H1 (cell line): ENCODE measurements at regions not wholly inside any gene's neighbourhood (a gene's known extent, or its start where the extent isn't known, plus 50 kb on each side); places are given as distances from the start of the nearest gene placed in this dataset.

ENCODE experiments used
- CTCF ChIA-PET: fragments of 300-600 bp; sonication (Branson Sonifier 250); formaldehyde crosslinking; loops from one replicate; lab custom pipeline; 2021; ENCODE audit not compliant: partially characterized antibody; lab: Charles Lee
- POLR2A ChIA-PET: fragments of 300-600 bp; sonication (Branson Sonifier 250); formaldehyde crosslinking; loops from one replicate; lab custom pipeline; 2021; ENCODE audit warnings: inconsistent platforms; ENCODE audit not compliant: partially characterized antibody; lab: Charles Lee
- DNase-seq, 2 experiments: peaks; one replicate each; pipeline versions ENCODE4 v3.0.0 to v3.0.0-alpha.2; 2010 to 2022; ENCODE audit warnings: low spot score in 2 of 2, low read depth in 1 of 2, mixed read lengths in 1 of 2
- FAIRE-seq: peaks from 2 replicates; lab custom pipeline; 2011; peaks lifted over from hg19 to GRCh38; lab: Jason Lieb, UNC
- H2AFZ ChIP-seq: 2 replicates; pipeline ENCODE4 v1.8.1; 2012; ENCODE audit warnings: low read length, inconsistent platforms
- H2AK5ac ChIP-seq: 2 replicates; pipeline ENCODE4 v1.6.1; 2013; ENCODE audit warnings: low read depth, low read length
- H2BK120ac ChIP-seq: replicated peaks from 2 replicates; pipeline ENCODE3; 2013; ENCODE audit warnings: low read depth, low read length, inconsistent platforms
- H2BK12ac ChIP-seq: 2 replicates; pipeline ENCODE4 v1.6.1; 2013; ENCODE audit warnings: low read depth, low read length
- H2BK15ac ChIP-seq: 2 replicates; pipeline ENCODE4 v1.6.1; 2013; ENCODE audit warnings: low read length
- H2BK20ac ChIP-seq: 2 replicates; pipeline ENCODE4 v1.6.1; 2013; ENCODE audit warnings: low read length
- H2BK5ac ChIP-seq: 2 replicates; pipeline ENCODE4 v1.6.1; 2013; ENCODE audit warnings: low read depth, low read length
- H3K14ac ChIP-seq: 2 replicates; pipeline ENCODE4 v1.6.1; 2013; ENCODE audit warnings: inconsistent platforms; ENCODE audit not compliant: insufficient read length
- H3K18ac ChIP-seq: 2 replicates; pipeline ENCODE4 v1.6.1; 2013; ENCODE audit warnings: low read length; ENCODE audit errors: extremely low read depth
- H3K23ac ChIP-seq: 2 replicates; pipeline ENCODE4 v1.6.1; 2013; ENCODE audit warnings: inconsistent platforms; ENCODE audit not compliant: insufficient read length
- H3K23me2 ChIP-seq: 2 replicates; pipeline ENCODE4 v1.6.1; 2013; ENCODE audit warnings: low read depth, low read length
- H3K27ac ChIP-seq: 2 replicates; pipeline ENCODE4 v1.6.1; 2011; ENCODE audit warnings: low read depth, low read length, inconsistent platforms
- H3K27me3 ChIP-seq, 4 experiments: replicated peaks in 1 of 4; 1 replicate in 1 of 4; 2 replicates in 3 of 4; pipeline versions ENCODE4 v1.6.1 to v1.8.1; 2011 to 2013; ENCODE audit warnings: low read length in 3 of 4, mild to moderate bottlenecking in 3 of 4, inconsistent platforms in 2 of 4, mixed read lengths in 2 of 4, moderate library complexity in 1 of 4; ENCODE audit not compliant: control insufficient read depth in 3 of 4, insufficient read depth in 3 of 4; ENCODE audit errors: extremely low read depth in 1 of 4
- H3K36me3 ChIP-seq, 4 experiments: 2 replicates each; pipeline versions ENCODE4 v1.6.1 to v1.8.1; 2011 to 2013; ENCODE audit warnings: mild to moderate bottlenecking in 4 of 4, low read length in 3 of 4, moderate library complexity in 2 of 4, control low read depth in 1 of 4, inconsistent platforms in 1 of 4; ENCODE audit not compliant: insufficient read depth in 4 of 4, control insufficient read depth in 2 of 4
- H3K4ac ChIP-seq: replicated peaks from 2 replicates; pipeline ENCODE3; 2013; ENCODE audit warnings: low read length, low read depth, mixed read lengths, inconsistent platforms; ENCODE audit not compliant: insufficient read length
- H3K4me1 ChIP-seq, 4 experiments: replicated peaks in 1 of 4; 1 replicate in 1 of 4; 2 replicates in 3 of 4; pipeline versions ENCODE4 v1.6.1 to v1.8.1; 2011 to 2013; ENCODE audit warnings: low read length in 3 of 4, inconsistent platforms in 2 of 4, mixed read lengths in 1 of 4; ENCODE audit not compliant: insufficient read depth in 4 of 4, control insufficient read depth in 3 of 4
- H3K4me2 ChIP-seq, 2 experiments: 2 replicates each; pipeline versions ENCODE4 v1.6.1 to v1.8.1; 2011 to 2013; ENCODE audit warnings: low read depth in 2 of 2, low read length in 2 of 2, control low read depth in 1 of 2, inconsistent platforms in 1 of 2, mild to moderate bottlenecking in 1 of 2; ENCODE audit not compliant: insufficient read depth in 1 of 2
- H3K4me3 ChIP-seq, 4 experiments: fragments of 200-600, 300-600 bp in 1 of 4; sonication (generic), shearing (Covaris generic), sonication (Bioruptor Twin) in 1 of 4; 2 replicates each; pipeline versions ENCODE4 v1.5.1 to v1.8.1; 2011 to 2016; ENCODE audit warnings: low read length in 4 of 4, low read depth in 3 of 4, control low read depth in 2 of 4, inconsistent platforms in 2 of 4, mild to moderate bottlenecking in 2 of 4, mixed read lengths in 1 of 4, moderate library complexity in 1 of 4; ENCODE audit not compliant: insufficient read depth in 2 of 4; ENCODE audit errors: extremely low read depth in 1 of 4
- H3K56ac ChIP-seq: replicated peaks from 2 replicates; pipeline ENCODE3; 2013; ENCODE audit warnings: low read depth, mild to moderate bottlenecking, mixed read lengths, low read length, inconsistent platforms; ENCODE audit not compliant: insufficient read length
- H3K79me1 ChIP-seq: 2 replicates; pipeline ENCODE4 v1.6.1; 2013; ENCODE audit warnings: low read depth, low read length, control low read depth
- H3K79me2 ChIP-seq, 2 experiments: 2 replicates each; pipeline versions ENCODE4 v1.6.1 to v1.8.1; 2012 to 2013; ENCODE audit warnings: low read length in 2 of 2, mild to moderate bottlenecking in 2 of 2, inconsistent platforms in 1 of 2; ENCODE audit not compliant: insufficient read depth in 2 of 2, control insufficient read depth in 1 of 2
- H3K9ac ChIP-seq, 4 experiments: replicated peaks in 1 of 4; 1 replicate in 1 of 4; 2 replicates in 3 of 4; pipeline versions ENCODE4 v1.6.1 to v1.8.1; 2011 to 2013; ENCODE audit warnings: low read depth in 3 of 4, low read length in 3 of 4, control low read depth in 2 of 4, mild to moderate bottlenecking in 2 of 4, moderate library complexity in 2 of 4, inconsistent platforms in 1 of 4; ENCODE audit errors: extremely low read depth in 1 of 4
- H3K9me3 ChIP-seq, 2 experiments: 2 replicates each; pipeline versions ENCODE4 v1.6.1 to v1.8.1; 2012 to 2013; ENCODE audit warnings: mild to moderate bottlenecking in 2 of 2, moderate library complexity in 2 of 2, control low read depth in 1 of 2, inconsistent platforms in 1 of 2, low read depth in 1 of 2, low read length in 1 of 2, mixed read lengths in 1 of 2; ENCODE audit not compliant: insufficient read depth in 2 of 2
- H4K20me1 ChIP-seq, 2 experiments: replicated peaks in 1 of 2; 2 replicates each; pipeline versions ENCODE3 to v1.8.1; 2011 to 2013; ENCODE audit warnings: inconsistent platforms in 2 of 2, low read length in 2 of 2, mild to moderate bottlenecking in 1 of 2; ENCODE audit not compliant: insufficient read depth in 2 of 2, control insufficient read depth in 1 of 2
- H4K5ac ChIP-seq: 2 replicates; pipeline ENCODE4 v1.6.1; 2013; ENCODE audit warnings: low read length, low read depth, mixed read lengths, inconsistent platforms; ENCODE audit not compliant: insufficient read length
- H4K8ac ChIP-seq: 2 replicates; pipeline ENCODE4 v1.8.0; 2013; ENCODE audit warnings: mild to moderate bottlenecking, moderate library complexity, low read length, inconsistent platforms; ENCODE audit not compliant: insufficient read depth; ENCODE audit errors: extremely low read depth
- H4K91ac ChIP-seq: replicated peaks from 2 replicates; pipeline ENCODE3; 2013; ENCODE audit warnings: low read length, mixed read lengths, inconsistent platforms; ENCODE audit not compliant: insufficient read length
- KDM5A ChIP-seq: fragments of 200-600 bp; IDR thresholded peaks from 2 replicates; pipeline ENCODE4 v1.7.1; 2012; ENCODE audit warnings: mild to moderate bottlenecking, low read length, inconsistent platforms, mixed read lengths
- PHF8 ChIP-seq: fragments of 200-600 bp; sonication (generic); conservative IDR thresholded peaks from 2 replicates; pipeline ENCODE4 v1.7.1; 2012; ENCODE audit warnings: low read depth, mild to moderate bottlenecking, inconsistent platforms, low read length, moderate library complexity
- TCF12 ChIP-seq: IDR thresholded peaks from 2 replicates; pipeline ENCODE4 v1.6.1; 2011; ENCODE audit warnings: low read depth, mild to moderate bottlenecking, low read length
- WGBS, 2 experiments: shearing (Covaris generic) in 1 of 2; methylation state at CpG; one replicate each; pipeline versions ENCODE4 v1.1.6 to v1.1.7; 2013 to 2015; ENCODE audit warnings: low lambda C conversion rate in 2 of 2, mixed read lengths in 2 of 2, inconsistent platforms in 1 of 2, low coverage in 1 of 2, missing lambda C conversion rate in 1 of 2; ENCODE audit not compliant: insufficient replicate concordance in 2 of 2, insufficient coverage in 1 of 2, insufficient read length in 1 of 2; ENCODE audit errors: extremely low coverage in 1 of 2, missing lambda C conversion rate in 1 of 2; 5-methylcytosine and 5-hydroxymethylcytosine counted together

DNA sequence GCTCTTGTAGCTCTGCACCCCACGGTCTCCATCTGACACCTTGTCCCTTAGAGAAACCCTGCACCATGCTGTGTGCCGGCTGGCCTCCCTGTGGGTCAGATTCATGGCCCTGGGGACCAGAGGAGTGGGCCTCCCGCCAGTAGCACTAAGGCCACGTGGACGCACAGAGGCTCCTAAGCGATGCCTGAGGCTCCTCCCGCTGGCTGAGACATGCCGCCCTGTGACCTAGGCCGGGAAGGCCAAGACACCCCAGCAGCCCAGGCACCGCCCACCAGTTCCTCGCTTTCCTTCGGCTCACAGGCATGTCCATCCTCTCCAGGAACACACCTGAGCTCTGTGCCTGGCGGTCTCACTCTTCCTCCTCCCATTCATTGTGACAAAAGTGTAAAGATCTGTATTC, 311.0 kb downstream of the THBS2 start:
- peaks cover 0 to 2% of the 10 kb centered on the region in 2 experiments; a peak in 1 of 4 replicates for H3K9me3 ChIP-seq
- no peak overlapping the region for H2BK12ac ChIP-seq
- H2AFZ ChIP-seq, result no peak overlapping the region
- no peak overlapping the region for H3K4me2 ChIP-seq
- H3K23me2 ChIP-seq, result no peaks in the 10 kb centered on the region
- no peak overlapping the region for H3K14ac ChIP-seq
- no peak overlapping the region for H2BK120ac ChIP-seq
- POLR2A ChIA-PET, result no interaction called here
- H3K4ac ChIP-seq, result no peak overlapping the region
- no peak overlapping the region for H2AK5ac ChIP-seq
- no peak overlapping the region for H4K91ac ChIP-seq
- H3K79me1 ChIP-seq, result no peaks in the 10 kb centered on the region
- no peak overlapping the region for H3K56ac ChIP-seq
- no peaks in the 10 kb centered on the region for H3K4me1 ChIP-seq
- no peak overlapping the region for H3K23ac ChIP-seq
- no peak overlapping the region for H2BK15ac ChIP-seq
- CTCF ChIA-PET, result interaction anchor here (3.0 kb wide), 1 partner anchor 14 kb away, joined by 13 read pairs; no protein-coding TSS in a partner anchor
- H3K18ac ChIP-seq, result no peak overlapping the region
- H3K36me3 ChIP-seq, result no peaks in the 10 kb centered on the region
- H2BK5ac ChIP-seq, result no peak overlapping the region
- no peaks in the 10 kb centered on the region for H3K79me2 ChIP-seq
- no peaks in the 10 kb centered on the region for H4K20me1 ChIP-seq
- no peak overlapping the region for H2BK20ac ChIP-seq
- no peak overlapping the region for H3K9ac ChIP-seq
- DNase-seq, result no peak
- no peaks in the 10 kb centered on the region for H3K27me3 ChIP-seq
- H4K5ac ChIP-seq, result no peak overlapping the region
- H4K8ac ChIP-seq, result no peak overlapping the region
- WGBS, 2 experiments, result 92% methylated on average over 13 of the region's 13 CpGs; no CpG with 5 or more reads in 1 of the 2 experiments
- no peak for FAIRE-seq
- H3K4me3 ChIP-seq, result no peak overlapping the region
- no peak overlapping the region for H3K27ac ChIP-seq
- TF ChIP-seq PHF8, result no peak
- no peak for TF ChIP-seq TCF12
- TF ChIP-seq KDM5A, result no peak
